ENCODE measurements at regions not wholly inside any gene's neighbourhood (a gene's known extent, or its start where the extent isn't known, plus 50 kb on each side); places are given as distances from the start of the nearest gene placed in this dataset.

GRCh38 chr6:1100269-1100668 is 211.6 kb upstream of the FOXQ1 start:
- TF ChIP-seq CTCF (IDR thresholded peaks at IDR 0.05 in 2 of 3, conservative IDR thresholded peaks at IDR 0.05 in 1 of 3; ENCODE audit: borderline replicate concordance in 1 of 3, insufficient read depth in 1 of 3, low read depth in 2 of 3, low read length in 2 of 3) (no peak), RAD21 (IDR thresholded peaks at IDR 0.05; ENCODE audit: low read depth) (no peak), ZBTB33 (IDR thresholded peaks at IDR 0.05; ENCODE audit: extremely low read depth, insufficient replicate concordance, low read length) (no peak), POLR2AphosphoS5 (IDR thresholded peaks at IDR 0.05; ENCODE audit: low read depth, low read length) (no peak), TCF7L2 (IDR thresholded peaks at IDR 0.05; ENCODE audit: borderline replicate concordance, extremely low read depth, insufficient read depth, insufficient read length) (no peak), REST (IDR thresholded peaks at IDR 0.05; ENCODE audit: low read depth) (no peak), POLR2A (IDR thresholded peaks at IDR 0.05; ENCODE audit: borderline replicate concordance, extremely low read depth, insufficient read depth, insufficient read length) (no peak), MAX (IDR thresholded peaks at IDR 0.05) (no peak)
